ENCODE measurements at regions not wholly inside any gene's neighbourhood (a gene's known extent, or its start where the extent isn't known, plus 50 kb on each side); places are given as distances from the start of the nearest gene placed in this dataset.

- no peak for DNase-seq (ENCODE audit: low read depth, low spot score)
- no peak overlapping the region for H3K4me3 Mint-ChIP-seq
- H3K27me3 Mint-ChIP-seq (ENCODE audit: low read depth): peaks cover 3% of the 10 kb centered on the region
- H3K27ac Mint-ChIP-seq (ENCODE audit: unreplicated experiment): no peak overlapping the region
- H3K4me1 Mint-ChIP-seq: peaks cover 6% of the 10 kb centered on the region
- TF ChIP-seq CTCF (conservative IDR thresholded peaks at IDR 0.05): no peak
- H3K9me3 Mint-ChIP-seq: no peaks in the 10 kb centered on the region
- H3K36me3 Mint-ChIP-seq (ENCODE audit: low read depth): no peaks in the 10 kb centered on the region
These were observed 219.6 kb downstream of the PHETA1 start for GRCh38 chr12:111149299-111149698.

- no peak overlapping the region for H3K27ac Mint-ChIP-seq (ENCODE audit: unreplicated experiment)
- no peak for DNase-seq (ENCODE audit: low read depth, low spot score)
- H3K36me3 Mint-ChIP-seq (ENCODE audit: low read depth): no peaks in the 10 kb centered on the region
These were observed 220.9 kb downstream of the PHETA1 start for GRCh38 chr12:111148005-111148404.

GRCh38 chr12:111143271-111143670, 222.9 kb upstream of the MYL2 start:
- H3K27me3 Mint-ChIP-seq (ENCODE audit: low read depth): no peaks in the 10 kb centered on the region
- TF ChIP-seq CTCF (conservative IDR thresholded peaks at IDR 0.05): no peak
- DNase-seq (ENCODE audit: low read depth, low spot score): no peak
- no peak overlapping the region for H3K27ac Mint-ChIP-seq (ENCODE audit: unreplicated experiment)
- no peaks in the 10 kb centered on the region for H3K36me3 Mint-ChIP-seq (ENCODE audit: low read depth)
- H3K4me1 Mint-ChIP-seq: peaks cover 17% of the 10 kb centered on the region
- H3K4me3 Mint-ChIP-seq: no peak overlapping the region
- H3K9me3 Mint-ChIP-seq: no peaks in the 10 kb centered on the region

More at GRCh38 chr12:111148005-111148404, 220.9 kb downstream of the PHETA1 start:
- Mint-ChIP-seq H3K27me3 (ENCODE audit: low read depth) (peaks cover 2% of the 10 kb centered on the region), H3K4me3 (no peak overlapping the region), H3K9me3 (no peaks in the 10 kb centered on the region), H3K4me1 (peaks cover 16% of the 10 kb centered on the region)
- TF ChIP-seq CTCF (conservative IDR thresholded peaks at IDR 0.05): no peak

GRCh38 chr12:111141205-111141604, 220.8 kb upstream of the MYL2 start:
- TF ChIP-seq CTCF (conservative IDR thresholded peaks at IDR 0.05): no peak
- Mint-ChIP-seq H3K4me1 (peaks cover 17% of the 10 kb centered on the region), H3K36me3 (ENCODE audit: low read depth) (no peaks in the 10 kb centered on the region), H3K27ac (ENCODE audit: unreplicated experiment) (no peak overlapping the region), H3K4me3 (no peak overlapping the region), H3K9me3 (no peaks in the 10 kb centered on the region), H3K27me3 (ENCODE audit: low read depth) (no peaks in the 10 kb centered on the region)
- no peak for DNase-seq (ENCODE audit: low read depth, low spot score)

GRCh38 chr12:111138016-111138415, 217.6 kb upstream of the MYL2 start:
- peaks cover 5% of the 10 kb centered on the region for H3K4me1 Mint-ChIP-seq
- peaks cover 7% of the 10 kb centered on the region for H3K36me3 Mint-ChIP-seq (ENCODE audit: low read depth)
- DNase-seq (ENCODE audit: low read depth, low spot score): no peak
- H3K27me3 Mint-ChIP-seq (ENCODE audit: low read depth): no peaks in the 10 kb centered on the region
- no peak overlapping the region for H3K4me3 Mint-ChIP-seq
- no peak for TF ChIP-seq CTCF (conservative IDR thresholded peaks at IDR 0.05)
- H3K27ac Mint-ChIP-seq (ENCODE audit: unreplicated experiment): no peak overlapping the region
- H3K9me3 Mint-ChIP-seq: peaks cover 13% of the 10 kb centered on the region

All from neural crest cell (in vitro differentiated cells).